ENCODE measurements at regions not wholly inside any gene's neighbourhood (a gene's known extent, or its start where the extent isn't known, plus 50 kb on each side); places are given as distances from the start of the nearest gene placed in this dataset.

- H3K9me3 Mint-ChIP-seq, result peaks cover 6 to 26% (median 10%) of the 10 kb centered on the region in 7 donors
- H3K4me3 Mint-ChIP-seq, result no peak overlapping the region
- H3K27ac Mint-ChIP-seq, result no peak overlapping the region
- H3K27me3 Mint-ChIP-seq, result peaks cover 0 to 28% (median 16%) of the 10 kb centered on the region in 3 donors
- DNase-seq (no peak), ATAC-seq (ENCODE audit: low read depth in 2 of 2) (no peak)
- peaks cover 0 to 15% of the 10 kb centered on the region in 2 donors for H3K36me3 Mint-ChIP-seq
- no peaks in the 10 kb centered on the region for H3K4me1 Mint-ChIP-seq
These were observed 578.0 kb upstream of the CADM1 start for GRCh38 chr11:116082256-116082655.

- Mint-ChIP-seq H3K27ac (no peak overlapping the region), H3K9me3 (peaks cover 6 to 30% (median 12%) of the 10 kb centered on the region in 7 donors), H3K36me3 (peaks cover 0 to 15% of the 10 kb centered on the region in 2 donors), H3K4me3 (no peak overlapping the region), H3K27me3 (peaks cover 0 to 36% (median 22%) of the 10 kb centered on the region in 3 donors), H3K4me1 (no peaks in the 10 kb centered on the region)
- ATAC-seq (ENCODE audit: low read depth in 2 of 2) (no peak), DNase-seq (no peak)
These were observed 575.4 kb upstream of the CADM1 start for GRCh38 chr11:116079580-116079979.

GRCh38 chr11:116078101-116078591 lies 573.9 kb upstream of the CADM1 start:
- H3K36me3 Mint-ChIP-seq, result peaks cover 0 to 15% of the 10 kb centered on the region in 2 donors
- no peak overlapping the region for H3K4me3 Mint-ChIP-seq
- H3K9me3 Mint-ChIP-seq, result peaks cover 6 to 28% (median 12%) of the 10 kb centered on the region in 7 donors
- H3K27me3 Mint-ChIP-seq, result peaks cover 0 to 32% (median 19%) of the 10 kb centered on the region in 3 donors
- DNase-seq, result no peak
- no peak for ATAC-seq (ENCODE audit: low read depth in 2 of 2)
- no peak overlapping the region for H3K27ac Mint-ChIP-seq
- no peaks in the 10 kb centered on the region for H3K4me1 Mint-ChIP-seq

- Mint-ChIP-seq H3K9me3 (peaks cover 6 to 25% (median 9%) of the 10 kb centered on the region in 7 donors), H3K4me3 (no peak overlapping the region), H3K27me3 (peaks cover 0 to 28% (median 16%) of the 10 kb centered on the region in 3 donors), H3K27ac (no peak overlapping the region), H3K4me1 (no peaks in the 10 kb centered on the region), H3K36me3 (peaks cover 0 to 15% of the 10 kb centered on the region in 2 donors)
- no peak for DNase-seq
- no peak for ATAC-seq (ENCODE audit: low read depth in 2 of 2)
These were observed 572.9 kb upstream of the CADM1 start for GRCh38 chr11:116077092-116077491.

GRCh38 chr11:116073854-116074837 lies 569.9 kb upstream of the CADM1 start:
- Mint-ChIP-seq H3K4me1 (no peaks in the 10 kb centered on the region), H3K27me3 (peaks cover under 1 to 32% (median 21%) of the 10 kb centered on the region in 3 donors), H3K9me3 (peaks cover 0 to 19% (median 4%) of the 10 kb centered on the region in 7 donors), H3K27ac (no peak overlapping the region), H3K4me3 (no peak overlapping the region), H3K36me3 (no peaks in the 10 kb centered on the region)
- ATAC-seq (ENCODE audit: low read depth in 2 of 2) (no peak), DNase-seq (no peak)

GRCh38 chr11:116072601-116073410 lies 568.6 kb upstream of the CADM1 start:
- Mint-ChIP-seq H3K27ac (peak overlapping the region in 1 of 6 donors; percentile 50), H3K4me1 (no peaks in the 10 kb centered on the region), H3K9me3 (peaks cover 0 to 19% (median 4%) of the 10 kb centered on the region in 7 donors), H3K36me3 (no peaks in the 10 kb centered on the region), H3K4me3 (no peak overlapping the region), H3K27me3 (peaks cover 4 to 28% (median 19%) of the 10 kb centered on the region in 3 donors)
- ATAC-seq (ENCODE audit: low read depth in 2 of 2) (no peak), DNase-seq (no peak)

GRCh38 chr11:116072133-116072532 lies 567.9 kb upstream of the CADM1 start:
- ATAC-seq (ENCODE audit: low read depth in 2 of 2) (no peak), DNase-seq (no peak)
- Mint-ChIP-seq H3K9me3 (peaks cover 0 to 15% (median 2%) of the 10 kb centered on the region in 7 donors), H3K27ac (no peak overlapping the region), H3K4me1 (no peaks in the 10 kb centered on the region), H3K36me3 (no peaks in the 10 kb centered on the region), H3K27me3 (peaks cover 4 to 21% (median 16%) of the 10 kb centered on the region in 3 donors), H3K4me3 (no peak overlapping the region)

GRCh38 chr11:116071241-116071640 lies 567.0 kb upstream of the CADM1 start:
- DNase-seq (no peak), ATAC-seq (ENCODE audit: low read depth in 2 of 2) (no peak)
- Mint-ChIP-seq H3K27me3 (peaks cover 4 to 15% (median 10%) of the 10 kb centered on the region in 3 donors), H3K4me3 (no peak overlapping the region), H3K4me1 (peaks cover 0 to 3% (median 0%) of the 10 kb centered on the region in 3 donors), H3K36me3 (no peaks in the 10 kb centered on the region), H3K27ac (no peak overlapping the region), H3K9me3 (peaks cover 0 to 10% (median 0%) of the 10 kb centered on the region in 7 donors)

- ATAC-seq (ENCODE audit: low read depth in 2 of 2) (no peak), DNase-seq (no peak)
- peaks cover 4 to 18% (median 10%) of the 10 kb centered on the region in 3 donors for H3K27me3 Mint-ChIP-seq
- H3K36me3 Mint-ChIP-seq, result no peaks in the 10 kb centered on the region
- H3K4me3 Mint-ChIP-seq, result no peak overlapping the region
- H3K4me1 Mint-ChIP-seq, result peaks cover 0 to 6% (median 0%) of the 10 kb centered on the region in 3 donors
- H3K9me3 Mint-ChIP-seq, result peaks cover 0 to 10% (median 0%) of the 10 kb centered on the region in 7 donors
- no peak overlapping the region for H3K27ac Mint-ChIP-seq
These were observed 566.3 kb upstream of the CADM1 start for GRCh38 chr11:116070520-116070919.

GRCh38 chr11:116066777-116067176 lies 562.6 kb upstream of the CADM1 start:
- Mint-ChIP-seq H3K4me1 (peaks cover 0 to 6% (median 0%) of the 10 kb centered on the region in 3 donors), H3K36me3 (no peaks in the 10 kb centered on the region), H3K27ac (no peak overlapping the region), H3K4me3 (no peak overlapping the region), H3K27me3 (peaks cover 4 to 13% (median 10%) of the 10 kb centered on the region in 3 donors), H3K9me3 (peaks cover 0 to 8% (median 0%) of the 10 kb centered on the region in 7 donors)
- no peak for DNase-seq
- no peak for ATAC-seq (ENCODE audit: low read depth in 2 of 2)

GRCh38 chr11:116065986-116066385 lies 561.8 kb upstream of the CADM1 start:
- Mint-ChIP-seq H3K4me1 (peaks cover 0 to 6% (median 0%) of the 10 kb centered on the region in 3 donors), H3K9me3 (peaks cover 0 to 8% (median 0%) of the 10 kb centered on the region in 7 donors), H3K27me3 (peaks cover 4 to 13% (median 6%) of the 10 kb centered on the region in 3 donors), H3K27ac (no peak overlapping the region), H3K36me3 (no peaks in the 10 kb centered on the region), H3K4me3 (peak overlapping the region in 1 of 8 donors; percentile 2)
- no peak for ATAC-seq (ENCODE audit: low read depth in 2 of 2)
- DNase-seq, result no peak

- H3K9me3 Mint-ChIP-seq, result peaks cover 0 to 5% (median 0%) of the 10 kb centered on the region in 7 donors
- peaks cover 4 to 11% (median 6%) of the 10 kb centered on the region in 3 donors for H3K27me3 Mint-ChIP-seq
- no peak overlapping the region for H3K27ac Mint-ChIP-seq
- H3K4me1 Mint-ChIP-seq, result peaks cover 0 to 6% (median 0%) of the 10 kb centered on the region in 3 donors
- H3K36me3 Mint-ChIP-seq, result no peaks in the 10 kb centered on the region
- DNase-seq, result no peak
- ATAC-seq (ENCODE audit: low read depth in 2 of 2), result no peak
- no peak overlapping the region for H3K4me3 Mint-ChIP-seq
These were observed 561.1 kb upstream of the CADM1 start for GRCh38 chr11:116065191-116065895.
